ENCODE measurements at regions not wholly inside any gene's neighbourhood (a gene's known extent, or its start where the extent isn't known, plus 50 kb on each side); places are given as distances from the start of the nearest gene placed in this dataset.

DNA sequence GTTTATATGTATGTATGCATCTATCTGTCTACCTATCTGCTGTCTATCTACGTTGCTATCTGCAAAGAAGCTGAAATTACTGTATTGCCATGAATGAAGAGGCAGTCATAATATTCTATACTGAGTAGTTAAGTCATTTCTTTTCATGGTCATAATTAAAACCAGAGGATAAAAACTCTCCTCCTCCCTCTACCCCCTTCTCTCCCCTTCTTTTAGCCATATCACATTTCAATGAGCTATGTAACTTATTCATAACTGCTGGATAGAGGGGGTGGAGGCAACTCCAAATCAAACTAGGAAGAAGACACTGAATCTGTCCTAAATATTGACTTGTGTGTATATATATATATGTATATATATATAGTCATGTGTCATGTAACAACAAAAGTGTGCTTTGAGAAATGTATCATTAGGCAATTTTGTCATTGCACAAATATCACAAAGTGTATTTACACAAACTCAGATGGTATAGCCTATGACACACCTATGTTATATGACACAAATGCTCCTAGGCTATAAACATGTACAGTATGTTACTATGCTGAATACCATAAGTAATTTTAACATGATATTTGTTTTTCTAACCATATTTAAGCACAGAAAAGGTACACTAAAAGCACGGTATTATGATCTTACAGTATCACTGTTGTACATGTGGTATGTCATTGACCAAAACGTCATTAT is 229.7 kb upstream of the KCNMB2 start:
- no peaks in the 10 kb centered on the region for H3K27me3 Mint-ChIP-seq
- no peaks in the 10 kb centered on the region for H3K36me3 Mint-ChIP-seq
- H3K4me1 Mint-ChIP-seq (ENCODE audit: low read depth) = no peaks in the 10 kb centered on the region
- H3K4me3 Mint-ChIP-seq = no peak overlapping the region
- no peak overlapping the region for H3K27ac Mint-ChIP-seq
- no peaks in the 10 kb centered on the region for H3K9me3 Mint-ChIP-seq (ENCODE audit: low read depth)

DNA sequence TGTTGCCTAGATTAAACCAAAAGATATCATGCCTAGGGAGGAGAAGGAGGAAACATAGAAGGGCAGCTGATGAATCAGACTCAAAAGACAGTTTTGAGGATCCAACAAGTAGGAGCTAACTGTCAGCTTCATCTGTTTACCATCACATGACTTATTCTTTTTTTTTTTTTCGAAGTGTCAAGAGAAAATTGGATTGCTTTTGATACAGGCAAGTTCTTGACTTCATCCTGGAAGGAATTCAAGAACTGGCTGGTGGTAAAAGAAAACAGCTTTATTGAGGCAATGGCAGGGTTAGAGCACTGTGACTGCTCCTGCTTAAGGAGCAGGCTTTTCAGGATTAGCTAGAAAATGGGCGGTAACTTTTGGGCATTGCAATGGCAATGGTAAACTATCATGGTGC is 227.5 kb upstream of the KCNMB2 start:
- H3K4me3 Mint-ChIP-seq = no peak overlapping the region
- no peaks in the 10 kb centered on the region for H3K4me1 Mint-ChIP-seq (ENCODE audit: low read depth)
- H3K9me3 Mint-ChIP-seq (ENCODE audit: low read depth) = no peaks in the 10 kb centered on the region
- H3K36me3 Mint-ChIP-seq = no peaks in the 10 kb centered on the region
- no peak overlapping the region for H3K27ac Mint-ChIP-seq
- no peaks in the 10 kb centered on the region for H3K27me3 Mint-ChIP-seq

DNA sequence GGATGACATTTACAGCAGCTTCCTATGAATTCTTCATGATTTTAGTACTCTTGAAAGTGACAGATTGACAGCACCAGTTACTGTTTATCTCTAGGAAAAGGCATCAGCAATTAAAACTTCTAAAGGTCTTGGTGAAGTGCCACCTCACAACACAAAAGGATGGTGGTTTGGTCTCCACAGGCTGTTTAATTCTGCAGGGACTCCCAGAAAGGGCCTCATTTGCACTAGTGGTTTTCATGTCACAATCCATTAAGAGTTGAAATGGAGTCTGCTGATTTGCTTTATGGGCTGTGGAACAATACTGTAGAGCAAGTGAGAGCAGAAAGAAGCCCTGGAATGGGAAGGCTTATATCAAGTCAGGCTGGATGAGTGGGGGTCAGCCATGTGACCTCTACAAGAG is 225.3 kb upstream of the KCNMB2 start:
- Mint-ChIP-seq H3K36me3 (no peaks in the 10 kb centered on the region), H3K27ac (no peak overlapping the region), H3K4me1 (ENCODE audit: low read depth) (no peaks in the 10 kb centered on the region), H3K27me3 (no peaks in the 10 kb centered on the region), H3K9me3 (ENCODE audit: low read depth) (no peaks in the 10 kb centered on the region), H3K4me3 (no peak overlapping the region)

DNA sequence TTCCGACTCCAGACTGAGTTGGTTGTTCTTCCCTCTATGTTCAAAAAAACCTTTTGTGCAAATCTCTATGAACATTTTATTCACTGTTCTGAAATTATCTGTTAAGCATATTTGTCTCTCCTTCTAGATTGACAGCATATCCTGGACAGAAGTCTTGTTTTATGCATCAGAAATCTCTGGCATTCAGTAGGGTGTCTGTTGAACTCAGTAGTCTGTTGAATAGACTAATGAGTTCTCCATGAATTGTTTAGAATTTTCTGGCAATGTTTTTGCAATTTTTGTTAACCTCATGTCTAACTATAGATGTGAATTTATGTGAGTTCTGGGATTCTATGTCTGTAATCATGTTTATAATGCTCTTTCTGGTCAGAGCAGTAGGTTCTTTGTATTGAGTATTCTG is 222.5 kb upstream of the KCNMB2 start:
- Mint-ChIP-seq H3K9me3 (ENCODE audit: low read depth) (no peaks in the 10 kb centered on the region), H3K27me3 (no peaks in the 10 kb centered on the region), H3K36me3 (no peaks in the 10 kb centered on the region), H3K4me1 (ENCODE audit: low read depth) (no peaks in the 10 kb centered on the region), H3K4me3 (no peak overlapping the region), H3K27ac (no peak overlapping the region)

DNA sequence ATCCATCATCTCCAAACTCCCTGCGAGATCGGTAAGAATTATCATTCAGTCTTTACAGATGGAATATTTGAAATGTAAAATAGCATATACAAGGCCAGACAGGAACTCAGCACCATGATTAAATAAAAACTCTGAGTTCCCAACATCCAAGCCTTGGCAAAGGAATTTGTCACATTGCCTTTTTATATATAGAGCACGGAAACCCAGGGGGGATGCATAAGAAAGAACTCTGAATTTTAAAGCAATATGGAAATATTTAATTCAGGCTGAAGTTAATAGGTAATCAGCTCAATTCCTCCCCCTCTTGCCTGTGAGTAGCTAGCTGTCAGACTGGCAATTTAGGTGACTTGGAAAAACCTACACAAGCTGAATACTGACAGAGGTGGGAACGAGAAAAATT is 217.9 kb upstream of the KCNMB2 start:
- Mint-ChIP-seq H3K4me1 (ENCODE audit: low read depth) (no peaks in the 10 kb centered on the region), H3K27ac (no peak overlapping the region), H3K9me3 (ENCODE audit: low read depth) (no peaks in the 10 kb centered on the region), H3K27me3 (no peaks in the 10 kb centered on the region), H3K36me3 (no peaks in the 10 kb centered on the region), H3K4me3 (no peak overlapping the region)

DNA sequence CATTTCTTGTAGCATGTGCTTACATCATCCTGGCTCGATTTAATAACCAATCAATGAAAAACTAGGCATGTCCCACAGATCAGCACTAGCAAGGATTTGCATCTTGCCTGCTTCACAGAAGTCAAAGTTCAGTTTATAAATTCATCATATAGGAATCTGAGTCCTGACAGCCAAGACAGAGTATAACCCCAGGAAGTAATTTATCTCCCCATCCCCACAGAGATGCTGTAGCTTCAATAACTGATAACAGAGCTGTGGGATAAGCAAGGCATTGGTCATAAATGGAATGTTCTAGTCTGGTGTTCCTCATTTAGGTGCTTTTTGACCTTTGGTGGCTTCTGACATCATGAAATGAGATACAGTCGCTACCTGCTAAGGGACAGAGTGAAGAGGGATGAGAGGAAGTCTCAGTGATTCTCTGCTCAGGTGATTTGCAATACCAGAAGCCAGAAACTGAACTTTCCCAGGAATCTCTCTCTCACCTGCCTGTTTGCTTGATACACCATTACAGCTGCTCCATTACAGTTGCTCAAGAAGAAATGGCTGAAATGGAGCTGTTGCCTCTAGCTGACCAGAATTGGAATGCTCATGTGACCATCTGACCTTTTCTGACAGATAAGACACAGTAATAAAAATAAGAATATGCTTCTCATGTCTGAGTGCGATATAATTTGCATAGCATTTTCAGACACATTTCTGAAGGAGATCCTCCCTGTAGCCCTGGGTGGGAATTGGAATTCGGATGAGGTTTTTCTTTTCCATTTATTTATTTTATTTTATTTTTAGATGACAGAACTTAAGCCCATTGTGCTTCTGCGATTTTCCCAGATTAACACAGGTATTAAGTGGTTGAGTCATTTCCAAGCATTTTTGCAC is 217.1 kb upstream of the KCNMB2 start:
- no peak overlapping the region for H3K4me3 Mint-ChIP-seq
- no peaks in the 10 kb centered on the region for H3K4me1 Mint-ChIP-seq (ENCODE audit: low read depth)
- no peak overlapping the region for H3K27ac Mint-ChIP-seq
- no peaks in the 10 kb centered on the region for H3K9me3 Mint-ChIP-seq (ENCODE audit: low read depth)
- H3K36me3 Mint-ChIP-seq = no peaks in the 10 kb centered on the region
- H3K27me3 Mint-ChIP-seq = no peaks in the 10 kb centered on the region

DNA sequence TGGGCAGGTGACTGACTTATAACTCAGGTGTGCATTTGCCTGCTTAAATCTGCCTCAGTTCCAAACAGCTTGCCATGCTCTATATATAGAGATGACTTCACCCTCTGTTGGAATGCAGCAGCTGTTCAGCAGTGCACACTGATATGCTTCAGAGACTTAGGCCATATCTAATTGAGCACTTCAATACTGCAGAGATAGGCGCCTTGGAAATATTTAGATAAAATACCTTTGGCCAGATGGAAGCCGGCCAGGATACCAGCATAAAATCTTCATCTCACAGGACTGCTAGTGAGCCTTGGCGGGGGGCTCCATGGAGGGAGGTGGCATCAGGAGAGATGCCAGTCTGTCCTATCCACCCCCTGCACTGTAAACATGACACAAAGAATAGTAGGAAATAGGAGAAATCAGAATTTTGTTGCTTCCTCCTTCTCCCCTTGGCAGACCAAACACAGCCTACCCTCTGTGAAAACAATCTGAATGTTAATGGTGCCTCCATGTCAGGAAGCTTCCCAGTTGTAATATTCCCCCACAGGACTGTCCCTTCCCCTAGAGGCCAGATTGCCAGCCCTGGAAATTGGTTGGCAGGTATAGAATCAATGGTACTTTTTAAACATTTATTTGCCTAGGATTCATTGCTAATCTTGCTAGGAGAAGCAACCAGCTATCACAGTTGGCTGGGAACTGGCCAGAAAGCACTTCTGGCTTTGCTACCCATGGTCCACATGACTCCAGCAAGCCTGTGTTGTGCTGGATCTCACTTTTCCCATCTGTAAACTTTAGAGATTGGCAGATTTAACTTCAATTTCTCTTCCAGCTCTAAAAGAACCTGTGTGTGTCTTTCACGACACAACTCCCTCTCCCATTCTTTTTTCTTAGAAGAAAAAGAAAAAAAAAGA is 215.5 kb upstream of the KCNMB2 start:
- H3K4me3 Mint-ChIP-seq = no peak overlapping the region
- no peaks in the 10 kb centered on the region for H3K9me3 Mint-ChIP-seq (ENCODE audit: low read depth)
- no peaks in the 10 kb centered on the region for H3K4me1 Mint-ChIP-seq (ENCODE audit: low read depth)
- H3K36me3 Mint-ChIP-seq = no peaks in the 10 kb centered on the region
- no peak overlapping the region for H3K27ac Mint-ChIP-seq
- no peaks in the 10 kb centered on the region for H3K27me3 Mint-ChIP-seq

DNA sequence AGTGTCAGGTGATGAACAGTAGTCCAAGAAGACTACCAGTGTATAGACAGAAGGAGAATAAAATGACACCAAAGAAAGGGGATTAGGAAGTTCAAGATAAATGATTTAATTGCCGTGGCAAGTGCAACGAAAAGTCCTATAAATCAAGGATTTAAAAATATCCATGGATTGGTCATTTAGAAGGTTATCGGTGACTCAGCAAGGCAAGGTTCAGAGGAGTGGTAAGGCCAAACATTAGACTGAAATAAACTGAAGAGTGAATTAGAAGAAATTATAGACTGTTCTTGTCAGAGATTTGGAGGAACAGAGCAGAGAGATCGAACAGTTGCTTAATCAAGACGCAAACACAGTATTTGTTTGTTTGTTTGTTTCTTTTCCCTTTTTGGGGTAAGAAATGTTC is 211.9 kb upstream of the KCNMB2 start:
- no peaks in the 10 kb centered on the region for H3K27me3 Mint-ChIP-seq
- no peak overlapping the region for H3K4me3 Mint-ChIP-seq
- no peak overlapping the region for H3K27ac Mint-ChIP-seq
- H3K4me1 Mint-ChIP-seq (ENCODE audit: low read depth) = no peaks in the 10 kb centered on the region
- no peaks in the 10 kb centered on the region for H3K36me3 Mint-ChIP-seq
- H3K9me3 Mint-ChIP-seq (ENCODE audit: low read depth) = no peaks in the 10 kb centered on the region

DNA sequence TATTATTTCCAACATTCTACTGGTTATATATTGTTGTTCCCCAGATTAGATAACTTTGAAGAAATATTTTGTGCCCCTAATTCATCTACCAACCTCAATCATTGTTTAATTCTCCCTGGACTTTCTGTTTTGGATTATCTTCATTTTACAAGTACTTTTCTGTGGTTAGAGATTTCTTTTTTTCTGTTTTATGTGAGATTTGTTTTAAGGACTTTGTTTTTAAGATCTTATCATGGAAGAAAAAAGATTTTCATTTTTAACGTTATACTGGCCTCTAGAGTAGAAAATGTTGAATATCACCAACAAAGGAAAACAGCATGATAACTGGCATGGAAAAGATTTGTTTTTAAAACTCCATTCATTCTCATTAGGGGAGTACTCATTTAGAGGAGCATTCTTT is 210.9 kb upstream of the KCNMB2 start:
- H3K36me3 Mint-ChIP-seq = no peaks in the 10 kb centered on the region
- H3K27ac Mint-ChIP-seq = no peak overlapping the region
- no peaks in the 10 kb centered on the region for H3K9me3 Mint-ChIP-seq (ENCODE audit: low read depth)
- no peaks in the 10 kb centered on the region for H3K4me1 Mint-ChIP-seq (ENCODE audit: low read depth)
- no peak overlapping the region for H3K4me3 Mint-ChIP-seq
- H3K27me3 Mint-ChIP-seq = no peaks in the 10 kb centered on the region

DNA sequence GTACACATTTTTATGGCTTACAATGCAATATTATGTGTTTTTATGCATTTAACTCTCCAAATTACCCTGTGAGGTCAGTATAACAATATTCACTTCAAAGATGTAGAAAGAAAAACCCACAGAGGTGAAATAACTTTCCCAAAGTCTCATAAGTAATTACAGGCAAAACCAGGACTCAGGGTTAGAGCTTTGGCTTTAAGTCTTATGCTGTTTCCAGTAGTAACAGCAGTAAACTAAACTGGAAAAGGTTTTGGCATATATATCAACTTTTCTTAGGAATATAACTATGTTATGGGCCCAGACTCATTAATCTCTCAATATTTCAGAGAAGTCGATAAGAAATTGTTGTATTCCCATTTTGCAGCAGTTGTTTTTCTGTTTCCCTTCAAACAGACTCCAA is 206.3 kb upstream of the KCNMB2 start:
- H3K36me3 Mint-ChIP-seq = no peaks in the 10 kb centered on the region

DNA sequence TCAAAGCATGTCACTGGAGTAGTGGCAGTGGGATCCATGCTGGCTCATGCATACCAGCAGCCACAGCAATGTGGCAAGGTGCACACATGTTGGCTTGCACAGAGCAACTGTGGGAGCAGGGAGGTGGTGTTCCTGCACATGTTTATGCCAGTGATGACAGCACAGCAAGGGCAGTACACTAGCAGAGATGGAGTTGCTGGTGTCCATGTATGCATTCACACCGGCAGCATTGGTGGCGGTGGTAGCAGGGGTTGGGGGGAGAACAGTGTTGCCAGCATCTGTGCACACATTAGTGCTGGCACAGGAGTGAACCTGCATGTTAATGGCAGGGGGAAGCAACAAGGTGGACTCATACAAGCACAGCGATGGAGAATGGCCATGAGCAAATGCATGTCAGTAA is 202.0 kb upstream of the KCNMB2 start:
- Mint-ChIP-seq H3K27me3 (no peaks in the 10 kb centered on the region), H3K4me1 (ENCODE audit: low read depth) (no peaks in the 10 kb centered on the region), H3K4me3 (no peak overlapping the region), H3K27ac (no peak overlapping the region), H3K9me3 (ENCODE audit: low read depth) (no peaks in the 10 kb centered on the region), H3K36me3 (no peaks in the 10 kb centered on the region)

More for the DNA sequence above, 206.3 kb upstream of the KCNMB2 start:
- Mint-ChIP-seq H3K27me3 (no peaks in the 10 kb centered on the region), H3K4me1 (ENCODE audit: low read depth) (no peaks in the 10 kb centered on the region), H3K27ac (no peak overlapping the region), H3K4me3 (no peak overlapping the region), H3K9me3 (ENCODE audit: low read depth) (no peaks in the 10 kb centered on the region)

DNA sequence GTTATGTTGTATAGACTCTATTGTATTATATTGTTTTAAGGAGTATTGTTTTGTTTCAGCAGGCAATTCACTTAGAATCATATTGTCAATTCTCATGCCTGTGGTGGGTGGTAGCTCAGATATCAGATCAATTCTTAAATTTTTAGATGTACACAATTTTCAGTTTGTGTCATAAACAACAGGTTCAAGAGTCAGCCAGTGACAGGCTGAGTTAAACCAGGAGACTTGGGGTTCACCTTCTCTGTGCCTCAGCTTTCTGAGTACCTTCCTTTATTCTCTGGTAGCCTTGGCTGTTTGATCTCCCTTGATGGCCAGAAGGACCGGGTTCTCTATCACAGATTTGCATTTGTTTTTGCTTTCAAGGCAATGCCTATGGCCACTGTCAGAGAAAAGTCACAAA is 199.9 kb upstream of the KCNMB2 start:
- Mint-ChIP-seq H3K36me3 (no peaks in the 10 kb centered on the region), H3K4me3 (no peak overlapping the region), H3K27me3 (no peaks in the 10 kb centered on the region), H3K4me1 (ENCODE audit: low read depth) (no peaks in the 10 kb centered on the region), H3K9me3 (ENCODE audit: low read depth) (no peaks in the 10 kb centered on the region), H3K27ac (no peak overlapping the region)

DNA sequence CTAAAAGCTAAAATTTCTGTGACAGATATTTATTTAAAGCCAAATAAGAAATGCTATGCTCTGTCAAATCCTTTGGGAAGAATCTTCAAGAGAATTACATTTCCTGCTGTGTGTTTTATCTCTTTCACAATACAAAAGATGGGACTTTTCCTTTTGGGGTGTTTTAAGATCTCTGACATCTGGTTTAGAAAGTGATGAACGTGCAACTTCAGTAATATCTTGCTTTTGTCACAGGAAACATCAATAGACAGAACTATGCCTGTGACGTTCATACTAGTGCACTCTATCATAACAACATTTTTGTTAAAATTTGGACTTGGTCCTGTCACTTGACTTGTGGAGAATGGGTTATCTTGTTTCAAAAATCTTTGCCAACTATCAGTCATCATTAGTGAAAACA is 195.7 kb upstream of the KCNMB2 start:
- Mint-ChIP-seq H3K9me3 (ENCODE audit: low read depth) (no peaks in the 10 kb centered on the region), H3K27ac (no peak overlapping the region), H3K4me1 (ENCODE audit: low read depth) (no peaks in the 10 kb centered on the region), H3K4me3 (no peak overlapping the region), H3K36me3 (no peaks in the 10 kb centered on the region), H3K27me3 (no peaks in the 10 kb centered on the region)

DNA sequence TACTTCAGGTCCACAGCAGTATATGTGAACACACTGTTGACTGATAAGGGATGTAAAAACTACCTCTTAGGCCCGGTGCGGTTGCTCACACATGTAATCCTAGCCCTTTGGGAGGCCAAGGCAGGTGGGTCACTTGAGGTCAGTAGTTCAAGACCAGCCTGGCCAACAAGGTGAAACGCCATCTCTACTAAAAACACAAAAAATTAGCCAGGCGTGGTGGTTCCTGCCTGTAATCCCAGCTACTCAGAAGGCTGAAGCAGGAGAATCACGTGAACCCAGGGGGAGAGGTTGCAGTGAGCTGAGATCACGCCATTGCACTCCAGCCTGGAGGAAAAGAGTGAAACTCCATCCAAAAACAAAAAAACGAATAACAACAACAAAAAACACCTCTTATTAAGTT is 194.6 kb upstream of the KCNMB2 start:
- Mint-ChIP-seq H3K4me3 (no peak overlapping the region), H3K9me3 (ENCODE audit: low read depth) (no peaks in the 10 kb centered on the region), H3K27me3 (no peaks in the 10 kb centered on the region), H3K27ac (no peak overlapping the region), H3K4me1 (ENCODE audit: low read depth) (no peaks in the 10 kb centered on the region), H3K36me3 (no peaks in the 10 kb centered on the region)

DNA sequence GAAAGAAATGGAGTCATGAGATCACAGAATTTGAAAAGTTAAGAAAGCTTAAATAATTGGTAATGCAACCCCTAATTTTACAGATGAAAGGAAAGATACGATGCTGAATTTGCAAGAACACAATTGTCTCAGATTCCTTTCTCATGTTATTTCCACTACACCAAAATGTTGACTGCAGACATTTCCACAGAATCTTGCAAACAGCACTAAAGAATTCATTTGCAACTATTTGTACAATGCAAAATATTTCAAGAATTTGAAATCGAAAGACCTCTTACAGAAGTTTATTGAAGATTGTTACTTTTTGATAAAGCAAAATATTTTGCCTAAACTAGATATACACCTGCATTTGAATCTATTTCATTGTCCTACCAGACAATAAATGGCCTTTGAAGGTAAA is 194.1 kb upstream of the KCNMB2 start:
- no peaks in the 10 kb centered on the region for H3K9me3 Mint-ChIP-seq (ENCODE audit: low read depth)
- no peak overlapping the region for H3K27ac Mint-ChIP-seq
- H3K27me3 Mint-ChIP-seq = no peaks in the 10 kb centered on the region
- H3K4me1 Mint-ChIP-seq (ENCODE audit: low read depth) = no peaks in the 10 kb centered on the region
- H3K36me3 Mint-ChIP-seq = no peaks in the 10 kb centered on the region
- H3K4me3 Mint-ChIP-seq = no peak overlapping the region

Data from activated naive CD8-positive, alpha-beta T cell (primary cell).